ENCODE measurements at regions not wholly inside any gene's neighbourhood (a gene's known extent, or its start where the extent isn't known, plus 50 kb on each side); places are given as distances from the start of the nearest gene placed in this dataset.
"Not testable (repeated sequence)": the region's sequence is repeated elsewhere in the genome, so short reads cannot be mapped to it uniquely, and the experiment has no call there.

- no peak for DNase-seq
Measured at GRCh38 chr1:221029981-221030649, 150.9 kb downstream of the HLX start.

- DNase-seq = no peak
Measured at GRCh38 chr1:221030990-221031389, 151.7 kb downstream of the HLX start.

- DNase-seq = no peak
Measured at GRCh38 chr1:221031458-221032203, 152.4 kb downstream of the HLX start.

- no peak for DNase-seq
Measured at GRCh38 chr1:221032204-221032585, 153.0 kb downstream of the HLX start.

GRCh38 chr1:221032637-221033280, 153.5 kb downstream of the HLX start:
- no peak for DNase-seq

GRCh38 chr1:221035662-221036153, 156.5 kb downstream of the HLX start:
- DNase-seq = no peak

- DNase-seq = no peak
Measured at GRCh38 chr1:221039616-221040015, 160.4 kb downstream of the HLX start.

- no peak for DNase-seq
Measured at GRCh38 chr1:221040101-221040500, 160.9 kb downstream of the HLX start.

GRCh38 chr1:221040691-221041285, 161.5 kb downstream of the HLX start:
- no peak for DNase-seq

- DNase-seq = no peak
Measured at GRCh38 chr1:221044538-221044937, 165.3 kb downstream of the HLX start.

GRCh38 chr1:221045151-221045550, 165.9 kb downstream of the HLX start:
- DNase-seq = no peak

GRCh38 chr1:221045842-221046831, 166.9 kb downstream of the HLX start:
- no peak for DNase-seq

- not testable (repeated sequence) for DNase-seq
Measured at GRCh38 chr1:221051391-221051790, 172.1 kb downstream of the HLX start.

GRCh38 chr1:221053889-221054288, 174.6 kb downstream of the HLX start:
- no peak for DNase-seq

- DNase-seq = no peak
Measured at GRCh38 chr1:221059506-221059905, 180.3 kb downstream of the HLX start.

- DNase-seq = no peak
Measured at GRCh38 chr1:221063651-221064050, 184.4 kb downstream of the HLX start.

GRCh38 chr1:221066351-221067001, 187.2 kb downstream of the HLX start:
- no peak for DNase-seq

- DNase-seq = no peak
Measured at GRCh38 chr1:221067721-221068120, 188.5 kb downstream of the HLX start.

GRCh38 chr1:221069178-221069903, 190.1 kb downstream of the HLX start:
- DNase-seq = no peak

GRCh38 chr1:221069986-221070385, 190.7 kb downstream of the HLX start:
- DNase-seq = no peak

- no peak for DNase-seq
Measured at GRCh38 chr1:221071777-221072176, 192.5 kb downstream of the HLX start.
